Endothelial cell (in vitro differentiated cells): ENCODE measurements at regions not wholly inside any gene's neighbourhood (a gene's known extent, or its start where the extent isn't known, plus 50 kb on each side); places are given as distances from the start of the nearest gene placed in this dataset.

Experiments used
- DNase-seq: peaks from one replicate; pipeline ENCODE4 v3.0.0; 2021; ENCODE audit warnings: low spot score
- H3K27ac Mint-ChIP-seq: one replicate; pipeline ENCODE4 v1.8.0; 2021; ENCODE audit warnings: mixed read lengths, inconsistent platforms; ENCODE audit not compliant: unreplicated experiment
- H3K27me3 Mint-ChIP-seq: one replicate; pipeline ENCODE4 v1.8.0; 2021; ENCODE audit warnings: mild to moderate bottlenecking, moderate library complexity, mixed read lengths, inconsistent platforms; ENCODE audit not compliant: unreplicated experiment
- H3K36me3 Mint-ChIP-seq: one replicate; pipeline ENCODE4 v1.8.0; 2021; ENCODE audit warnings: mild to moderate bottlenecking, low read depth, mixed read lengths, inconsistent platforms; ENCODE audit not compliant: unreplicated experiment
- H3K4me1 Mint-ChIP-seq: one replicate; pipeline ENCODE4 v1.8.0; 2021; ENCODE audit warnings: mild to moderate bottlenecking, mixed read lengths, inconsistent platforms; ENCODE audit not compliant: unreplicated experiment
- H3K4me3 Mint-ChIP-seq: one replicate; pipeline ENCODE4 v1.8.0; 2021; ENCODE audit warnings: mild to moderate bottlenecking, mixed read lengths, inconsistent platforms; ENCODE audit not compliant: unreplicated experiment
- H3K9me3 Mint-ChIP-seq: one replicate; pipeline ENCODE4 v1.8.0; 2021; ENCODE audit warnings: mixed read lengths, inconsistent platforms; ENCODE audit not compliant: unreplicated experiment
- TF ChIP-seq, protein P1 (sequence below): fragments of 200-600 bp; sonication (generic); IDR thresholded peaks from one replicate; pipeline ENCODE4 v1.5.0; 2021; ENCODE audit warnings: antibody characterized with exemption; ENCODE audit not compliant: unreplicated experiment

DNA sequence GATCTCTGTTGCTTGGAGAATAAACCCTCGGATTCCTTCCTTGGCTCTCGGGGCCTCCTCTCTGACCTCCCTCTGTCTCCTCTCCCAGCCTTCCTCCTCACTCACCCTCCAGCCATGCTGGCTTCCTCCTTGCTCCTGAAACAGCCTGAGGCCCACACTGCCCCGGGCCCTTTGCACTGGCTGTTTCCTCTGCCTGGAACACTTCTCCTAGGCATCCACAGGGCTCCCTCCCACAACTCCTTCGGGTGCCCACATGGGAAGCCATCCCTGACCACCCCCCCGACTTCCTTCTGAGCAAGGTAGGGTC, 87.7 kb downstream of the CEBPB start:
- Mint-ChIP-seq H3K27ac (no peak overlapping the region), H3K9me3 (no peaks in the 10 kb centered on the region), H3K27me3 (peaks cover 11% of the 10 kb centered on the region), H3K4me1 (peaks cover 1% of the 10 kb centered on the region), H3K36me3 (no peaks in the 10 kb centered on the region), H3K4me3 (no peak overlapping the region)
- TF ChIP-seq, protein P1, sequence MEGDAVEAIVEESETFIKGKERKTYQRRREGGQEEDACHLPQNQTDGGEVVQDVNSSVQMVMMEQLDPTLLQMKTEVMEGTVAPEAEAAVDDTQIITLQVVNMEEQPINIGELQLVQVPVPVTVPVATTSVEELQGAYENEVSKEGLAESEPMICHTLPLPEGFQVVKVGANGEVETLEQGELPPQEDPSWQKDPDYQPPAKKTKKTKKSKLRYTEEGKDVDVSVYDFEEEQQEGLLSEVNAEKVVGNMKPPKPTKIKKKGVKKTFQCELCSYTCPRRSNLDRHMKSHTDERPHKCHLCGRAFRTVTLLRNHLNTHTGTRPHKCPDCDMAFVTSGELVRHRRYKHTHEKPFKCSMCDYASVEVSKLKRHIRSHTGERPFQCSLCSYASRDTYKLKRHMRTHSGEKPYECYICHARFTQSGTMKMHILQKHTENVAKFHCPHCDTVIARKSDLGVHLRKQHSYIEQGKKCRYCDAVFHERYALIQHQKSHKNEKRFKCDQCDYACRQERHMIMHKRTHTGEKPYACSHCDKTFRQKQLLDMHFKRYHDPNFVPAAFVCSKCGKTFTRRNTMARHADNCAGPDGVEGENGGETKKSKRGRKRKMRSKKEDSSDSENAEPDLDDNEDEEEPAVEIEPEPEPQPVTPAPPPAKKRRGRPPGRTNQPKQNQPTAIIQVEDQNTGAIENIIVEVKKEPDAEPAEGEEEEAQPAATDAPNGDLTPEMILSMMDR, result no peak
- no peak for DNase-seq

- Mint-ChIP-seq H3K9me3 (no peaks in the 10 kb centered on the region), H3K27ac (peak overlapping the region; percentile 24), H3K27me3 (peaks cover 7% of the 10 kb centered on the region), H3K4me3 (no peak overlapping the region), H3K4me1 (no peaks in the 10 kb centered on the region), H3K36me3 (no peaks in the 10 kb centered on the region)
- TF ChIP-seq, protein P1, result no peak
- no peak for DNase-seq
These were observed 88.3 kb downstream of the CEBPB start for GRCh38 chr20:50278684-50279531.

- peaks cover 3% of the 10 kb centered on the region for H3K27me3 Mint-ChIP-seq
- no peak overlapping the region for H3K27ac Mint-ChIP-seq
- no peaks in the 10 kb centered on the region for H3K9me3 Mint-ChIP-seq
- TF ChIP-seq, protein P1, result no peak
- no peaks in the 10 kb centered on the region for H3K36me3 Mint-ChIP-seq
- H3K4me3 Mint-ChIP-seq, result no peak overlapping the region
- DNase-seq, result no peak
- no peaks in the 10 kb centered on the region for H3K4me1 Mint-ChIP-seq
These were observed 89.6 kb downstream of the CEBPB start for GRCh38 chr20:50279988-50280850.

DNA sequence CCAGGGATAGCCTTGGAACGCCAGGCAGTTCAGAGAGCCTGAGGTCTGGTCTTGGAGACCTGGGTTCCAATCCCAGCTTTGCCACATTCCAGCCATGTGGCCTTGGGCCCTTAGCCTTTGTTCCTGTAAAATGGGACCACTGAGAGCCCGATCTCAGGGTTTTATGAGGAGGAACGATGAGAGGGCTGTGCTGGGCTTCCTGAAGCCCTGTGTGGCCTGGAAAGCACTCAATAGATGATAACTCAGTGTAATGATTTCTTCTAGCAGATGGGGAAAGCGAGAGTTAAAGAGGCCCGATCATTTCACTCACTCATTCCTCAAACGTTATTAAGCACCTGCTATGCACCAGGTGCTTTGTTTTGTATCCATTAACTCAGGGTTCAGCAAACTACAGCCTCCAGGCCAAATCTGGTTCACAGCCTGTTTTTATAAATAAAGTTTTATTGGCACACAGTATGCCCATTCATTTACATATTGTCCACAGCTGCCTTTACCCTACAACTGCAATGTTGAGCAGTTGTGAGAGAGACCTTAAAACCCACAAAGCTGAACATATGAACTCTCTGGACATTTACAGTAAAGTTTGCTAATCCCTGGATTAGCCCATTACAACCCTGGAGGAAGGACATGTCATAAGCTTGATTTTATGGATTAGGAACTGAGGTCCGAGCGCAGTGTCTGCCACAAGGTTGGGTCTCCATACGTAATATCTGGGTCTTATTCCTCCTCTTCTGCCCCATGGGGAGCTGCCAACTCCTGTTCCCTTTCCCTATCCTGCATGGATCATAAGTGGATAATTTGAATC, 90.4 kb downstream of the CEBPB start:
- Mint-ChIP-seq H3K27ac (no peak overlapping the region), H3K9me3 (no peaks in the 10 kb centered on the region), H3K27me3 (peaks cover 3% of the 10 kb centered on the region), H3K4me3 (no peak overlapping the region), H3K4me1 (no peaks in the 10 kb centered on the region), H3K36me3 (no peaks in the 10 kb centered on the region)
- TF ChIP-seq, protein P1, result no peak
- DNase-seq, result no peak
